ENCODE measurements at regions not wholly inside any gene's neighbourhood (a gene's known extent, or its start where the extent isn't known, plus 50 kb on each side); places are given as distances from the start of the nearest gene placed in this dataset.

- no peaks in the 10 kb centered on the region for H3K4me1 Mint-ChIP-seq (ENCODE audit: insufficient read depth, unreplicated experiment)
- peaks cover under 1% of the 10 kb centered on the region for H3K9me3 Mint-ChIP-seq (ENCODE audit: unreplicated experiment)
- intact Hi-C loops (cut with micrococcal nuclease) = no loop called here
- ChIA-PET CTCF (no interaction called here), POLR2A (interaction anchor here (0.8 kb wide), 1 partner anchor 202 kb away, joined by 3 read pairs; no protein-coding TSS in a partner anchor)
- H3K36me3 Mint-ChIP-seq (ENCODE audit: insufficient read depth, unreplicated experiment) = no peaks in the 10 kb centered on the region
- no peak overlapping the region for H3K4me3 Mint-ChIP-seq (ENCODE audit: unreplicated experiment)
- H3K27me3 Mint-ChIP-seq (ENCODE audit: insufficient read depth, unreplicated experiment) = no peaks in the 10 kb centered on the region
- TF ChIP-seq CTCF (IDR thresholded peaks at IDR 0.05; ENCODE audit: unreplicated experiment) = no peak
- DNase-seq (ENCODE audit: unreplicated experiment) = no peak
- BruUV-seq (replicated peaks) = no TSS peak
- H3K27ac Mint-ChIP-seq (ENCODE audit: low read depth, unreplicated experiment) = no peak overlapping the region
Measured at GRCh38 chr6:63371104-63371715, 51.4 kb upstream of the LGSN start.

GRCh38 chr6:63372951-63373533, 53.3 kb upstream of the LGSN start:
- POLR2A ChIA-PET = no interaction called here
- no peaks in the 10 kb centered on the region for H3K4me1 Mint-ChIP-seq (ENCODE audit: insufficient read depth, unreplicated experiment)
- CTCF ChIA-PET = interaction anchor here (0.6 kb wide), 1 partner anchor 28 kb away, joined by 7 read pairs; no protein-coding TSS in a partner anchor
- H3K27ac Mint-ChIP-seq (ENCODE audit: low read depth, unreplicated experiment) = no peak overlapping the region
- TF ChIP-seq CTCF (IDR thresholded peaks at IDR 0.05; ENCODE audit: unreplicated experiment) = no peak
- no peak overlapping the region for H3K4me3 Mint-ChIP-seq (ENCODE audit: unreplicated experiment)
- no peak for DNase-seq (ENCODE audit: unreplicated experiment)
- intact Hi-C loops (cut with micrococcal nuclease) = no loop called here
- no peaks in the 10 kb centered on the region for H3K27me3 Mint-ChIP-seq (ENCODE audit: insufficient read depth, unreplicated experiment)
- no peaks in the 10 kb centered on the region for H3K36me3 Mint-ChIP-seq (ENCODE audit: insufficient read depth, unreplicated experiment)
- BruUV-seq (replicated peaks) = no TSS peak
- no peaks in the 10 kb centered on the region for H3K9me3 Mint-ChIP-seq (ENCODE audit: unreplicated experiment)

GRCh38 chr6:63389191-63389844, 69.5 kb upstream of the LGSN start:
- intact Hi-C loops (cut with micrococcal nuclease) = no loop called here
- TF ChIP-seq CTCF (IDR thresholded peaks at IDR 0.05; ENCODE audit: unreplicated experiment) = no peak

GRCh38 chr6:63391203-63391970, 71.6 kb upstream of the LGSN start:
- no peak overlapping the region for H3K27ac Mint-ChIP-seq (ENCODE audit: low read depth, unreplicated experiment)
- ChIA-PET POLR2A (interaction anchor here (0.8 kb wide), 1 partner anchor 31 kb away, joined by 4 read pairs; no protein-coding TSS in a partner anchor), CTCF (no interaction called here)
- H3K4me1 Mint-ChIP-seq (ENCODE audit: insufficient read depth, unreplicated experiment) = no peaks in the 10 kb centered on the region
- H3K36me3 Mint-ChIP-seq (ENCODE audit: insufficient read depth, unreplicated experiment) = no peaks in the 10 kb centered on the region
- intact Hi-C loops (cut with micrococcal nuclease) = no loop called here
- TF ChIP-seq CTCF (IDR thresholded peaks at IDR 0.05; ENCODE audit: unreplicated experiment) = no peak
- no peak for DNase-seq (ENCODE audit: unreplicated experiment)
- BruUV-seq (replicated peaks) = no TSS peak
- H3K27me3 Mint-ChIP-seq (ENCODE audit: insufficient read depth, unreplicated experiment) = no peaks in the 10 kb centered on the region
- H3K9me3 Mint-ChIP-seq (ENCODE audit: unreplicated experiment) = no peaks in the 10 kb centered on the region
- no peak overlapping the region for H3K4me3 Mint-ChIP-seq (ENCODE audit: unreplicated experiment)

More at GRCh38 chr6:63389191-63389844, 69.5 kb upstream of the LGSN start:
- no peak overlapping the region for H3K27ac Mint-ChIP-seq (ENCODE audit: low read depth, unreplicated experiment)
- no peaks in the 10 kb centered on the region for H3K36me3 Mint-ChIP-seq (ENCODE audit: insufficient read depth, unreplicated experiment)
- no peaks in the 10 kb centered on the region for H3K4me1 Mint-ChIP-seq (ENCODE audit: insufficient read depth, unreplicated experiment)
- H3K4me3 Mint-ChIP-seq (ENCODE audit: unreplicated experiment) = no peak overlapping the region
- ChIA-PET CTCF (interaction anchor here (0.6 to 1.6 kb wide), 3 partner anchors 11 to 415 kb away, joined by 3 to 4 read pairs (median 3); no protein-coding TSS in a partner anchor), POLR2A (no interaction called here)
- no peak for DNase-seq (ENCODE audit: unreplicated experiment)
- H3K27me3 Mint-ChIP-seq (ENCODE audit: insufficient read depth, unreplicated experiment) = no peaks in the 10 kb centered on the region
- no TSS peak for BruUV-seq (replicated peaks)
- no peaks in the 10 kb centered on the region for H3K9me3 Mint-ChIP-seq (ENCODE audit: unreplicated experiment)
